Natural killer cell (primary cell): ENCODE measurements at regions not wholly inside any gene's neighbourhood (a gene's known extent, or its start where the extent isn't known, plus 50 kb on each side); places are given as distances from the start of the nearest gene placed in this dataset.

Experiments
- ATAC-seq, 3 donors: fragments of 150-1000 bp in 2 of 3; fragments of 200-7000 bp in 1 of 3; cut with Tn5 transposase; 1 replicate in 1 of 3; 2 replicates in 2 of 3; pipeline ENCODE4 v1.10.0; 2021; ENCODE audit warnings: mild to moderate bottlenecking in 2 of 3, moderate library complexity in 2 of 3
- DNase-seq, 2 donors: peaks; one replicate each; pipeline versions ENCODE4 v3.0.0 to v3.0.0-alpha.2; 2013 to 2021; ENCODE audit warnings: mixed read lengths in 1 of 2
- H3K27ac ChIP-seq: one replicate; pipeline ENCODE4 v1.5.1; 2013; ENCODE audit warnings: mild to moderate bottlenecking, low read length
- H3K27me3 ChIP-seq: one replicate; pipeline ENCODE4 v1.6.1; 2013; ENCODE audit warnings: low read length; ENCODE audit not compliant: control insufficient read depth, insufficient read depth
- H3K36me3 ChIP-seq: one replicate; pipeline ENCODE4 v1.6.1; 2013; ENCODE audit warnings: low read length; ENCODE audit not compliant: control insufficient read depth, insufficient read depth
- H3K4me1 ChIP-seq: one replicate; pipeline ENCODE4 v1.6.1; 2013; ENCODE audit warnings: low read length; ENCODE audit not compliant: control insufficient read depth, insufficient read depth
- H3K4me3 ChIP-seq: one replicate; pipeline ENCODE4 v1.5.1; 2013; ENCODE audit warnings: low read length
- H3K9me3 ChIP-seq: one replicate; pipeline ENCODE4 v1.6.1; 2013; ENCODE audit warnings: low read length; ENCODE audit not compliant: control insufficient read depth, insufficient read depth
- H3K27ac Mint-ChIP-seq, 2 donors: one replicate each; pipeline ENCODE4 v1.8.0; 2022; ENCODE audit warnings: mild to moderate bottlenecking in 2 of 2, mixed read lengths in 2 of 2, moderate library complexity in 1 of 2
- H3K27me3 Mint-ChIP-seq, 2 donors: one replicate each; pipeline ENCODE4 v1.8.0; 2022; ENCODE audit warnings: low read depth in 2 of 2, mixed read lengths in 2 of 2
- H3K36me3 Mint-ChIP-seq: one replicate; pipeline ENCODE4 v1.8.0; 2022; ENCODE audit warnings: mixed read lengths
- H3K4me1 Mint-ChIP-seq, 2 donors: one replicate each; pipeline ENCODE4 v1.8.0; 2022; ENCODE audit warnings: mixed read lengths in 2 of 2
- H3K4me3 Mint-ChIP-seq: one replicate; pipeline ENCODE4 v1.8.0; 2022; ENCODE audit warnings: mild to moderate bottlenecking, moderate library complexity, mixed read lengths
- H3K9me3 Mint-ChIP-seq, 2 donors: one replicate each; pipeline ENCODE4 v1.8.0; 2022; ENCODE audit warnings: mixed read lengths in 2 of 2
- WGBS: methylation state at CpG from one replicate; pipeline ENCODE4 v1.1.7; 2013; ENCODE audit warnings: missing lambda C conversion rate; ENCODE audit not compliant: insufficient coverage; 5-methylcytosine and 5-hydroxymethylcytosine counted together
- intact Hi-C: fragments of 100-400 bp; cut with micrococcal nuclease; formaldehyde crosslinking; loops from one replicate; pipeline ENCODE4 v1.14.2; 2022
- TF ChIP-seq, protein P1 (sequence below): fragments of 200-600 bp; IDR thresholded peaks from one replicate; pipeline ENCODE4 v1.8.0; 2022; ENCODE audit warnings: antibody characterized with exemption

DNA sequence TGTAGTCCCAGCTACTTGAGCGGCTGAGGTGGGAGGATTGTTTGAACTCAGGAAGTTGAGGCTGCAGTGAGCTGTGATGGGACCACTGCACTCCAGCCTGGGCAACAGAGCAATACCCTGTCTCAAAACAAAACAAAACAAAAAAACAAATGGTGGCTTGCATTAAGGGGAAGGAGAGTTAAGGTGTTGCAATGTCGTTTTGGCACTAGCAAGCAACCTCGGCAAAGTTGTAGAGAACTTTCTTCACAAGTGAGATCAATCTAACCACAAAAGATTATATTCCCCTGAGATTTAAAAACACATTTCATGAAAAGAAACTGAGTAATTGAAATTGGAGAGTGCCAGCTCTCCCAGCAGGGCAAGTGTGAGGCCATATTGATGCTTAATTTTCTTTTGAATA is 153.7 kb downstream of the KLF5 start:
- DNase-seq: peak in 1 of 2 donors; percentile 15
- no peak overlapping the region for H3K27ac Mint-ChIP-seq
- intact Hi-C loops: no loop called here
- Histone ChIP-seq H3K27me3 (no peaks in the 10 kb centered on the region), H3K4me3 (no peak overlapping the region), H3K36me3 (no peaks in the 10 kb centered on the region), H3K27ac (no peak overlapping the region), H3K9me3 (no peaks in the 10 kb centered on the region), H3K4me1 (peaks cover 3% of the 10 kb centered on the region)
- ATAC-seq: no peak
- H3K4me3 Mint-ChIP-seq: no peak overlapping the region
- TF ChIP-seq, protein P1, sequence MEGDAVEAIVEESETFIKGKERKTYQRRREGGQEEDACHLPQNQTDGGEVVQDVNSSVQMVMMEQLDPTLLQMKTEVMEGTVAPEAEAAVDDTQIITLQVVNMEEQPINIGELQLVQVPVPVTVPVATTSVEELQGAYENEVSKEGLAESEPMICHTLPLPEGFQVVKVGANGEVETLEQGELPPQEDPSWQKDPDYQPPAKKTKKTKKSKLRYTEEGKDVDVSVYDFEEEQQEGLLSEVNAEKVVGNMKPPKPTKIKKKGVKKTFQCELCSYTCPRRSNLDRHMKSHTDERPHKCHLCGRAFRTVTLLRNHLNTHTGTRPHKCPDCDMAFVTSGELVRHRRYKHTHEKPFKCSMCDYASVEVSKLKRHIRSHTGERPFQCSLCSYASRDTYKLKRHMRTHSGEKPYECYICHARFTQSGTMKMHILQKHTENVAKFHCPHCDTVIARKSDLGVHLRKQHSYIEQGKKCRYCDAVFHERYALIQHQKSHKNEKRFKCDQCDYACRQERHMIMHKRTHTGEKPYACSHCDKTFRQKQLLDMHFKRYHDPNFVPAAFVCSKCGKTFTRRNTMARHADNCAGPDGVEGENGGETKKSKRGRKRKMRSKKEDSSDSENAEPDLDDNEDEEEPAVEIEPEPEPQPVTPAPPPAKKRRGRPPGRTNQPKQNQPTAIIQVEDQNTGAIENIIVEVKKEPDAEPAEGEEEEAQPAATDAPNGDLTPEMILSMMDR: no peak
- WGBS: 60% methylated on average over 1 of the region's 3 CpGs
- no peaks in the 10 kb centered on the region for H3K36me3 Mint-ChIP-seq
- H3K4me1 Mint-ChIP-seq: no peaks in the 10 kb centered on the region
- peaks cover 0 to 2% of the 10 kb centered on the region in 2 donors for H3K9me3 Mint-ChIP-seq
- H3K27me3 Mint-ChIP-seq: peaks cover 7% of the 10 kb centered on the region in 2 donors

DNA sequence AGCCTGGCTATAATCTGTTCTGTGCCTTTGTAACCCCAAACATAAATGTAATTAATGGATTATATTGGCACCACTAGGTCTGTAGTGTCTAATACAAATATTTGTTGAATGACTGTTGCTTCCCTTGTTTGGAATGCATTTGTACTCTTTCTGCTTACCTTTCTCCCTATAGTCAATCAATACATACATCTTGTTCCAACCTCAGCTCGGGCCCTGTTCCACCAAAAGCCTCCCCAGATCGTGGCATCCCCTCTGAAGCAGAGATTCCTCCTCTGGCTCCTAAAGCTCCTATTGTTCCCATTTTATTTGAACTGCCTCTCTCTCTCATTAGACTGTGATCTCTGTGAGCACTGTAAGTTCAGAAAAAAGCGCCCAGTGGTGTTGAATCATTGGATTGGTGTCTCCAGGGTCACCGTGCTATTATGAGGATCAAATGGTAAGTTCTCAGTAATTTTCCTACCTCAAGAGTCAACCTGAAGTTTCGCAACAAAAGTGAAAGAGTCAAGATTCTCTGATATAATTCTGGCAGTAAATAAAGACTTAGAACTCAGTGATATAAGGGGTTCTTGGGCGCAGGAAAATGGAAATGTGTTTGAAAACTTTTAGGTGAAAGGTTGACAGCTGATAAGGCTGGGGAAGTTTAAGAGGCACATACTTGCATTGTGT is 151.5 kb downstream of the KLF5 start:
- H3K27ac Mint-ChIP-seq: no peak overlapping the region
- H3K36me3 Mint-ChIP-seq: no peaks in the 10 kb centered on the region
- ATAC-seq (no peak), DNase-seq (no peak)
- no peak overlapping the region for H3K4me3 Mint-ChIP-seq
- TF ChIP-seq, protein P1: no peak
- Histone ChIP-seq H3K36me3 (no peaks in the 10 kb centered on the region), H3K4me3 (no peak overlapping the region), H3K27me3 (no peaks in the 10 kb centered on the region), H3K4me1 (peaks cover 3% of the 10 kb centered on the region), H3K27ac (no peak overlapping the region), H3K9me3 (no peaks in the 10 kb centered on the region)
- H3K27me3 Mint-ChIP-seq: peaks cover 7 to 10% of the 10 kb centered on the region in 2 donors
- intact Hi-C loops: no loop called here
- H3K4me1 Mint-ChIP-seq: no peaks in the 10 kb centered on the region
- peaks cover 0 to 2% of the 10 kb centered on the region in 2 donors for H3K9me3 Mint-ChIP-seq
- 71% methylated on average over 6 of the region's 6 CpGs for WGBS

DNA sequence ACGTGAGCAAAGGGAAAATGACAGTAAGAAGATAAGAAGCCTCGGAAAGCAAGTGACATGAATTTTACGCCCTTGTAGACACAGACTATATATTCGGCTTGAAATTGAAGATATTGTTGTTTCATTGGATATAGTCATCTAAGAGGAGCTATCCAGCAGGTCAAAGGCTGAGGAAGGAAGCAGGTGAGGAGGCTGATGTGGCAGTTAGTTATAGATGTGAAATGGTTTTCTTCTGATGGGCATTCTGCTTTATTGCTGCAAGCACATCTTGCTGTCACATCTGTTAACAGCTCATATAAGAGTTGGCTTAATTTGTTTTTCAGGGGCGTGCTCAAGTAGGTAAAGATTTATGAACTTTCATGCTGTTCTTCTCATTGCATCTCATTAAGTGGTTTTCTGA is 146.1 kb downstream of the KLF5 start:
- H3K36me3 Mint-ChIP-seq: no peaks in the 10 kb centered on the region
- intact Hi-C loops: no loop called here
- H3K4me3 ChIP-seq: no peak overlapping the region
- no peak for ATAC-seq
- no peaks in the 10 kb centered on the region for H3K27me3 ChIP-seq
- H3K27ac Mint-ChIP-seq: no peak overlapping the region
- no peak overlapping the region for H3K27ac ChIP-seq
- H3K4me1 ChIP-seq: no peaks in the 10 kb centered on the region
- peaks cover 13 to 15% of the 10 kb centered on the region in 2 donors for H3K27me3 Mint-ChIP-seq
- no peaks in the 10 kb centered on the region for H3K36me3 ChIP-seq
- no peak for DNase-seq
- no peak overlapping the region for H3K4me3 Mint-ChIP-seq
- no peaks in the 10 kb centered on the region for H3K9me3 ChIP-seq
- H3K4me1 Mint-ChIP-seq: no peaks in the 10 kb centered on the region
- 89% methylated on average over 5 of the region's 5 CpGs for WGBS
- TF ChIP-seq, protein P1: no peak
- no peaks in the 10 kb centered on the region for H3K9me3 Mint-ChIP-seq

DNA sequence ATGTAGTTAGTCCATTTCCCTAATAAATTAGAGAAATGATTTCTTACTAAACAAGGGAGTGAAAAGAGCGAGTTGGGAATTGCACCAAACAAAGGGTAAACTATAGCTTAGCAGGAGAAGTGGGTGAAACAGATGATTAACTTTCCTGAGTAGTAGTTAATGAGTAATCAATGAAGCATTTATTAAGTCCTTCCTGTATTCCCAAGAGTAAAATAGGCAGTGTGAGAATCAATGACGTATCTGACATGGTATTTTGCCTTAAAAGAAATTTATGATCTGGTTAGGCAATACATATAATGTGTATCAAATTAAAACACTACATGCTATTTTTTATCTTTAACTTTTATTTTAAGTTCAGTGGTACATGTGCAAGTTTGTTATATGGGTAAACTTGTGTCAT is 142.8 kb downstream of the KLF5 start:
- H3K27ac ChIP-seq: no peak overlapping the region
- no peaks in the 10 kb centered on the region for H3K36me3 Mint-ChIP-seq
- no peaks in the 10 kb centered on the region for H3K27me3 ChIP-seq
- ATAC-seq: no peak
- 80% methylated on average over 1 of the region's 2 CpGs for WGBS
- DNase-seq: no peak
- intact Hi-C loops: no loop called here
- H3K4me3 Mint-ChIP-seq: no peak overlapping the region
- H3K9me3 Mint-ChIP-seq: no peaks in the 10 kb centered on the region
- H3K27me3 Mint-ChIP-seq: peaks cover 9 to 15% of the 10 kb centered on the region in 2 donors
- no peak overlapping the region for H3K4me3 ChIP-seq
- H3K27ac Mint-ChIP-seq: no peak overlapping the region
- TF ChIP-seq, protein P1: no peak
- H3K4me1 ChIP-seq: no peaks in the 10 kb centered on the region
- H3K36me3 ChIP-seq: no peaks in the 10 kb centered on the region
- H3K4me1 Mint-ChIP-seq: no peaks in the 10 kb centered on the region
- H3K9me3 ChIP-seq: no peaks in the 10 kb centered on the region
